Germinal center (tissue), 1 donor: ENCODE measurements at regions not wholly inside any gene's neighbourhood (a gene's known extent, or its start where the extent isn't known, plus 50 kb on each side); places are given as distances from the start of the nearest gene placed in this dataset.

Source experiments
- DNase-seq: peaks from one replicate; pipeline ENCODE4 v3.0.0; 2012; ENCODE audit warnings: mixed read lengths, low spot score

- no peak for DNase-seq
Observed at GRCh38 chr6:21885532-21886114, 292.1 kb downstream of the SOX4 start.

DNA sequence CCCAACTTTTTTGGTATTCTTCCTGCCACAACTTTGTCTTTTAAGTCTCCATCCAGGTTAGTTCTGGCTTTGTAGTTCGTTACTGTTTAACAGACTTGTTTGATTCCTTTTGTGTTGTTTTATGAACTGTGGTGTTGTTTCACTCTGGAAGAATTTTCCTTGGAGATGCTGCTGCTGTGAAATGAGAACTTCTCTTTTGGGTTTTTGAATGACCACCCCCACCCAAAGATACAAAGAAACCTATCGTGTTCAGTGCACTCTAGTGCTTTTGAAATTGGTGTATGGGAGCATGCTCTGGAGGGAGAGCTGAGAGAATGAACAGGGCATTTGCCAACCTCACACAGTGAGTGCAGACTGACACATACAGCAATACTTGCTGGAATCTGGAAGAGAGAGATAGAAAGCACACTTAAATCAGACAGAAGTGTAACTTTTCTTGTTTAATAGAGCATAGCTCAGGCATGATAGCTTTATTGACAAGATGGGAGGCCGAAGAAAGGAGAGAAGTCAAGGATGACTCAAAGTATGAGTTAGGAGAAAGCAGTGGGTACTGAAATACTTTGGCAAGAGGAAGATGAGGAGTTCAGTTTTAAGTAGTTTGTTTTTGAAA, 293.1 kb downstream of the SOX4 start:
- DNase-seq: no peak

GRCh38 chr6:21887231-21888185, 294.0 kb downstream of the SOX4 start:
- DNase-seq: no peak

DNA sequence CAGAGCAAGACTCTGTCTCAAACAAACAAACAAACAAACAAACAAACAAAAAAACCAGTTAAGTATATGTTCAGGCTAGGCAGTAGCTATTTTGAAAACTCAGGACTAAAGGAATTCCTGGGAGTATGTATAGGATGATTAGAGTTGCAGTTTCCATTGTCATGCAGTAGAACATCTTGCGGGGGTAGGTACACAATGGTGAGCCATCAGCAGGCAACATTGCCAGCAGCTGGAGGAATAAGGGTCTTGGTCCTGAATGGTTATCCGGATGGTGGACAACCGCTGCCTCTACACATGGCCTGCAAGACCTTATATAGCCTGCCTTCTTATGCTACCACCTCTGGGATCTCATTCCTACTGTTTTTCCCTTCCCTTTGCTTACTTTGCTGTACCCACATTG, 297.5 kb downstream of the SOX4 start:
- DNase-seq: no peak

DNA sequence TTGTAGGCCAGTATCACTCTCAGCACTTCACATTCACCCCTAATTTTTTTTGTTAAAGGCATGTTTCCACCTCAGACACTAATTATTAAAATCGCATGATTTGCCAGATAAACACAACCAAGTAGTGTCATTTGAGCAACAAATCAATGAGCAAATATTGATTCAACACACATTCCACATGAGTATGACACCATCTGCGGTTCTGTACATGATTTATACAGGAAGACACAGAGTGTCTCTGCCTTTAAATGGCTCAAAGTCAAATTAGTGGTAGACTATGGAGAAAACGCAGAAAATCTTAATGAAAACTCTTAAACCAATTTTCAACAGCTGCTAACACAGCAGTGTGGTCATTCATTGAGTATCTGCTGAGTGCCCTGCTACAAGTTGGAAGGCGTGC, 300.2 kb downstream of the SOX4 start:
- no peak for DNase-seq

- DNase-seq: no peak
Observed at GRCh38 chr6:21895555-21895954, 302.0 kb downstream of the SOX4 start.

DNA sequence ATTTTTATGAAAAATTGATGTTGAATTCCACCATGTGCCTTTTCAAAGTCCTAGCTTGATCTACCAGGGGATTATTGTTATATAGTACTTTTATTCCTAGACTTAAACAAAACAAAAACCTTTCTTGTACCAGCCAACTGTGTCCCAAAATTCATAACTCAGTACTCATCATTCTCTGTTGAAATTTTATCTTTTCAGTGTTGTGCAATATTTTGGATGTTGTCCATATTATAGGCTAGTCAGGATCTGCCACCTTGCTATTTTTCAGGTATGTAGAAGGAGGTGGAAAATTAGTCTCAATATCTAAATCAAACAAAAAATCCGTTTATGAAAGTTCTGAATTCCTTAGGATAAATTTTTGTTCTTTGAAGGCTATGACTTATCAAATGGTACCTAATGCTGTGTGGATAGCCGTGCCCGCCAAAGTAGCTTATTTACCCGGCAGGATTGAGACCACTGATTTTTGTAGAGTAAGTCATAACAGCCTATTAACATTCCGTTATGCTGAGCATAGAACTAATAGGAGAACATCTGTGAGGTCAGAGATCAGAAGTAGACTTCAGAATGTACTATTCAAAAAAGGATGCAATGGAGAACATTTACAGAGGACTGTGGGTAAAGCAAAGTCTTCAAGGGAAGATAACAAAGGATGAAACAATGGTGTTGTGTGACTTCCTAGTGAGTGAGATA, 304.7 kb downstream of the SOX4 start:
- no peak for DNase-seq

DNA sequence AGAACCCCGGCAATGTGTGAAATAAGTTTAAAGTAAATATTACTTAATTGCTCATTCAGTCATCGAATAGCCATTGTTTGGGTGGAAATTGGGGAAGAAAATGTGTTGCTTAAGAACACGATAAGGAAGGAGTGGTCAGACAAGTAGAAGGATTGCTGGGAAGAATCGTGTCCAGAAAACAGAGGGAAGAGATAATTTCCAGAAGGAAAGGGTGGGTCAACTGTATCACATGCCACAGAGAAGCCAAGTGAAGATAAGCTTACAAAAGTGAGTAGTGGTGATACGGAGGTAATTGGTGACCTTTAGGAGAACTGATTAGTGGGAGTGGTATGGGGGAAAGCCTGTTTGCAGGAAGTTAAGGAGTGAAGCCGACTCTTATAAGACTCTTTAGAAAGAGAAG, 306.2 kb downstream of the SOX4 start:
- no peak for DNase-seq

- DNase-seq: no peak
Observed at GRCh38 chr6:21900730-21901129, 307.2 kb downstream of the SOX4 start.

DNA sequence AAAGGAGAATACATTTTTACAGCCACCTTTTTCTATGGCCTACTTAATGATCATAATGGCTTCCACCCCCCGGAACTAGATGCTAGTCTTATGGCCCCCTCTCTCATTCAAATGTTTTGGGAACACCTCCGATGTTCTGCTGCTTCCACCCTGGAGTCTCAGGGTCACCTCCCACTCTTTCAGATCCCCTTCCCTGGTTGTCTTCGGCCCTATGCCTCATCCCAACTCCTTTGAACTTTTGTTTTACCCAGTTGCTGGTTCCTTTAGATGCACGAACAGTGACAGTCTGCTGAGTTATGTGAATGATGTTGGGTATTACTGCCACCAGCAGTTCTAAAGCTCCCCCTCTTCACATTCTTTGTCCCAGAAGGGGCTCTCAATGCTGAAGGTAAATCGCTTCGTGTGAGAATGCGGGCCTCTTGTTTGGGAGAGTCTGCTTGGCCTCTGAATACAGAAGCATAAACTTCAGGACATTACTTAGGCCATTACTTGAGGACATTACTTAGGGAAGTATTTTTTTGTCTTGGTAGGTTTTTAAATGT, 309.1 kb downstream of the SOX4 start:
- no peak for DNase-seq

DNA sequence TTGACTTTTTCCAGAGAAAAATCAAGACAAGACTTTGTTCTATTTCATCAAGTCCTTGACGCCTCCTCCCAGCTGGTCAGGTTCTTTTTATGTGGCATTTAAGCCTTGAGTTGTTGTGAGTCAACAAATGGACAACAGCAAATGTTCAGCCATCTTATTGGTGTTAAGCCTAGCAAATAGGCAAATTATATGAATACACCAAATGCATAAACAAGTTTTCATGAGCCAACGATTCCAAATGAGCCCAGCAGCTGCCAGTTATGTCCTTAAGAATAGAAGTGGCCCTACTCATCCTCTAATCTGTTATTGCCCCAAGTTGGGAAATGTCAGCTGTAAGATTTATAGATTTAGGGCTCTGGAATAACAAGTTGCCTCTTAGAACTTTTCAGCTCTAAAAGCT, 312.0 kb downstream of the SOX4 start:
- no peak for DNase-seq

- no peak for DNase-seq
Observed at GRCh38 chr6:21906826-21907225, 313.3 kb downstream of the SOX4 start.

- DNase-seq: no peak
Observed at GRCh38 chr6:21907291-21907690, 313.7 kb downstream of the SOX4 start.

- DNase-seq: no peak
Observed at GRCh38 chr6:21908161-21908848, 314.8 kb downstream of the SOX4 start.

- DNase-seq: no peak
Observed at GRCh38 chr6:21909321-21909720, 315.8 kb downstream of the SOX4 start.

- DNase-seq: no peak
Observed at GRCh38 chr6:21911208-21911607, 317.7 kb downstream of the SOX4 start.

DNA sequence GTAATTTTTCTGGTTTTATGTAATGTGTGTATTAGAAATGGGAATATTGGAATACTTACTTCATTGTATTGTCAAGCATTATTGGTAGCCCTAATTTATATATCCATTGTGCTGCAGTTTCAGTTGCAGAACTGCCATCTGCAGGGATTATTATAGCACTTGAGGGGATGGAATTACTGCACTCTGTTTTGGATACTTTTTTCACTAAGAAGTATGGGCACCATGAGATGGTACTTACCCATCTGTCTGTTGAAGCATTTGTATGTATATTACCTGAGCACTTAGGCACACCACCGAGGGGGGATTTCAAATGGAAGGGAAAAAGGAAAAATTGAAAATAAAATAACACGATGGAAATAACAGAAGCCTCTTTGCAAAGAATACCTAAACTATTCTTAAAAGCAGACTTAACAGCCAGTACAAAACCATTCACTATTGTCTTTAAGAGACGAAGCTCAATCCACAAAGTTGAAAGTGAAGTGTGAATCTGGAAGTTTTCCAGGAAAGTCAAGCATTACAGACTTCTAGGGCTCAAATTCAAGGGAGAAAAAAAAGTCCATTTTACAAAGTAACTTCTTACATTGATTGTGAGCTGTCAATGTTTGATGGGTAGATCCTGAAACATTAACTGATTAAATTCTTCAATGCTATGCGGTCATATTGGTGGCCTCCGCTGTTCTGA, 318.7 kb downstream of the SOX4 start:
- DNase-seq: no peak

GRCh38 chr6:21914121-21914973, 320.8 kb downstream of the SOX4 start:
- DNase-seq: no peak

- DNase-seq: no peak
Observed at GRCh38 chr6:21915707-21916260, 322.2 kb downstream of the SOX4 start.

DNA sequence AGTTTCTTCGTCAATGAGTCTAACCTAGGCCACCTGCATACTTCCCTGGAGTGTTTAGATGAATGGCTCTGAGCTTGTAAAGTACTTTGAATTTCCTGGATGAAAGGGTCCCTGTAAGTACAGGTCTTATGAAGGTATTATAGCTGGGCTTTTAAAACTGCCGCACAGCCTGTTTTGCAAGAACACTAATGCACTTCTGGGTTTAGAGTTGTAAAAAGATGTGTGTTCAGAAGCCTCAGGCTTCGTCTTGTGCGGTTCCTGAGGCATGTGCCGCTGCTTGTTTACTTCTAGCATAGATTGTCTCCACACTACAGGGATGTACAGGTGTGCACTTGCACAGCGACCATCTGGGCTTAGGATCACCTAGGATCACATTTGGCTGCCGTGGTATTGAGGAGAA, 324.5 kb downstream of the SOX4 start:
- no peak for DNase-seq
